GM23338 (cell line): ENCODE measurements at regions not wholly inside any gene's neighbourhood (a gene's known extent, or its start where the extent isn't known, plus 50 kb on each side); places are given as distances from the start of the nearest gene placed in this dataset.

Experiments used
- ATAC-seq: fragments of 200-7000 bp; cut with Tn5 transposase; 3 replicates; pipeline ENCODE4 v1.9.1; 2020
- DNase-seq: peaks from one replicate; pipeline ENCODE4 v3.0.0-alpha.2; 2015; ENCODE audit warnings: low spot score
- H2AFZ ChIP-seq: fragments of 200-600 bp; sonication (generic); 2 replicates; pipeline ENCODE4 v1.8.0; 2016; ENCODE audit warnings: antibody characterized with exemption, mild to moderate bottlenecking, moderate library complexity
- H3F3A ChIP-seq: fragments of 200-600 bp; sonication (generic); replicated peaks from 2 replicates; pipeline ENCODE4 v1.8.0; 2017; ENCODE audit warnings: antibody characterized with exemption, mixed run types, low read depth
- H3K27ac ChIP-seq: fragments of 200-600 bp; sonication (generic); 2 replicates; pipeline ENCODE4 v1.6.1; 2016; ENCODE audit warnings: low read depth
- H3K27me3 ChIP-seq: fragments of 200-600 bp; sonication (generic); 2 replicates; pipeline ENCODE4 v1.8.0; 2016; ENCODE audit warnings: mild to moderate bottlenecking, mixed run types, moderate library complexity; ENCODE audit not compliant: insufficient read depth
- H3K36me3 ChIP-seq: fragments of 200-600 bp; sonication (generic); 2 replicates; pipeline ENCODE4 v1.8.0; 2016; ENCODE audit warnings: mild to moderate bottlenecking; ENCODE audit not compliant: insufficient read depth
- H3K4me1 ChIP-seq: fragments of 200-600 bp; sonication (generic); 2 replicates; pipeline ENCODE4 v1.8.0; 2016; ENCODE audit warnings: mild to moderate bottlenecking, moderate library complexity; ENCODE audit not compliant: insufficient read depth
- H3K4me2 ChIP-seq: fragments of 200-600 bp; sonication (generic); 2 replicates; pipeline ENCODE4 v1.7.1; 2017; ENCODE audit warnings: mixed run types
- H3K4me3 ChIP-seq: fragments of 200-600 bp; sonication (generic); 2 replicates; pipeline ENCODE4 v1.6.1; 2016; ENCODE audit warnings: mixed run types
- H3K79me2 ChIP-seq: fragments of 200-600 bp; sonication (generic); replicated peaks from 2 replicates; pipeline ENCODE4 v1.8.0; 2017; ENCODE audit warnings: mild to moderate bottlenecking; ENCODE audit not compliant: insufficient read depth
- H3K9me2 ChIP-seq: fragments of 200-600 bp; sonication (generic); 2 replicates; pipeline ENCODE4 v1.8.0; 2017; ENCODE audit not compliant: insufficient read depth
- H4K20me1 ChIP-seq: fragments of 200-600 bp; sonication (generic); replicated peaks from 2 replicates; pipeline ENCODE4 v1.8.0; 2017; ENCODE audit warnings: mild to moderate bottlenecking; ENCODE audit not compliant: insufficient read depth
- H3K27ac Mint-ChIP-seq: 2 replicates; pipeline ENCODE4 v1.8.0; 2020; ENCODE audit warnings: inconsistent platforms, mild to moderate bottlenecking, moderate library complexity, mixed read lengths
- H3K27me3 Mint-ChIP-seq: 3 replicates; pipeline ENCODE4 v1.8.0; 2022; ENCODE audit warnings: low read depth, mild to moderate bottlenecking, moderate library complexity, mixed read lengths, inconsistent platforms; ENCODE audit not compliant: insufficient read depth, poor library complexity
- H3K36me3 Mint-ChIP-seq: 3 replicates; pipeline ENCODE4 v1.8.0; 2021; ENCODE audit warnings: low read depth, mild to moderate bottlenecking, inconsistent platforms, moderate library complexity, mixed read lengths
- H3K4me1 Mint-ChIP-seq: 3 replicates; pipeline ENCODE4 v1.8.0; 2020; ENCODE audit warnings: mild to moderate bottlenecking, inconsistent platforms, mixed read lengths
- H3K4me3 Mint-ChIP-seq: 3 replicates; pipeline ENCODE4 v1.8.0; 2021; ENCODE audit warnings: moderate library complexity, mild to moderate bottlenecking, inconsistent platforms, mixed read lengths
- H3K9me3 Mint-ChIP-seq: 3 replicates; pipeline ENCODE4 v1.8.0; 2020; ENCODE audit warnings: moderate library complexity, mild to moderate bottlenecking, inconsistent platforms, mixed read lengths
- CREB1 ChIP-seq: fragments of 250-450 bp; sonication (Bioruptor Pico); IDR thresholded peaks from 2 replicates; pipeline ENCODE4 v1.5.0; 2020; ENCODE audit warnings: low read depth, mild to moderate bottlenecking, moderate library complexity
- CTCF ChIP-seq, 2 experiments: fragments of 200-600 bp in 1 of 2; sonication (generic) in 1 of 2; conservative IDR thresholded peaks; 2 replicates each; pipeline versions ENCODE4 v1.5.1 to v1.6.1; 2016 to 2017; ENCODE audit warnings: antibody characterized with exemption in 2 of 2, low read depth in 2 of 2, mild to moderate bottlenecking in 2 of 2, moderate library complexity in 1 of 2
- EZH2 ChIP-seq: fragments of 200-600 bp; sonication (generic); IDR thresholded peaks from one replicate; pipeline ENCODE4 v1.8.0; 2017; ENCODE audit warnings: antibody characterized with exemption, mild to moderate bottlenecking, low read depth; ENCODE audit not compliant: unreplicated experiment
- EZH2phosphoT487 ChIP-seq: fragments of 200-600 bp; sonication (generic); IDR thresholded peaks from one replicate; pipeline ENCODE4 v1.8.1; 2018; ENCODE audit warnings: antibody characterized with exemption; ENCODE audit not compliant: unreplicated experiment
- JUNB ChIP-seq: IDR thresholded peaks from one replicate; pipeline ENCODE4 v1.6.1; 2016; ENCODE audit warnings: antibody characterized with exemption; ENCODE audit not compliant: unreplicated experiment
- POLR2AphosphoS5 ChIP-seq: IDR thresholded peaks from 2 replicates; pipeline ENCODE4 v1.6.1; 2016; ENCODE audit warnings: antibody characterized with exemption, low read depth
- STAT1 ChIP-seq: IDR thresholded peaks from one replicate; pipeline ENCODE4 v1.6.1; 2016; ENCODE audit warnings: antibody characterized with exemption; ENCODE audit not compliant: unreplicated experiment
- ZNF114 ChIP-seq: fragments of 250-450 bp; sonication (Bioruptor Pico); IDR thresholded peaks from 2 replicates; pipeline ENCODE4 v1.5.0; 2020; ENCODE audit warnings: mild to moderate bottlenecking, moderate library complexity
- ZNF331 ChIP-seq: fragments of 250-450 bp; sonication (Bioruptor Pico); IDR thresholded peaks from 2 replicates; pipeline ENCODE4 v1.5.0; 2020; ENCODE audit warnings: low read depth, mild to moderate bottlenecking, moderate library complexity
- ZNF462 ChIP-seq: fragments of 250-450 bp; sonication (Bioruptor Pico); IDR thresholded peaks from 2 replicates; pipeline ENCODE4 v1.5.0; 2020; ENCODE audit warnings: mild to moderate bottlenecking, moderate library complexity

- Histone ChIP-seq H3K36me3 (no peaks in the 10 kb centered on the region; the same call in 1 of the 2 replicates), H3F3A (no peaks in the 10 kb centered on the region), H3K4me3 (no peak overlapping the region), H2AFZ (no peak overlapping the region), H3K4me2 (no peak overlapping the region), H4K20me1 (no peaks in the 10 kb centered on the region), H3K27ac (no peak overlapping the region), H3K4me1 (no peaks in the 10 kb centered on the region), H3K79me2 (no peaks in the 10 kb centered on the region), H3K9me2 (peaks cover 13% of the 10 kb centered on the region; the same call in 1 of the 2 replicates), H3K27me3 (no peaks in the 10 kb centered on the region)
- DNase-seq (no peak), ATAC-seq (no peak)
- Mint-ChIP-seq H3K9me3 (peaks cover 61% of the 10 kb centered on the region), H3K36me3 (peaks cover 72% of the 10 kb centered on the region), H3K27ac (no peak overlapping the region), H3K27me3 (no peaks in the 10 kb centered on the region), H3K4me3 (no peak overlapping the region), H3K4me1 (no peaks in the 10 kb centered on the region; the same call in 2 of the 3 replicates)
- TF ChIP-seq EZH2, result no peak
- TF ChIP-seq EZH2phosphoT487, result no peak
- no peak for TF ChIP-seq STAT1
- no peak for TF ChIP-seq ZNF114 (CRISPR knock-in tag)
- TF ChIP-seq JUNB, result no peak
- no peak for TF ChIP-seq CTCF (conservative IDR thresholded peaks at IDR 0.05; ENCODE audit: low read depth in 2 of 2)
- TF ChIP-seq POLR2AphosphoS5, result no peak
- no peak for TF ChIP-seq ZNF462 (CRISPR knock-in tag)
- no peak for TF ChIP-seq ZNF331 (CRISPR knock-in tag)
- no peak for TF ChIP-seq CREB1 (CRISPR knock-in tag)
These were observed 1061.3 kb upstream of the COX7C start for GRCh38 chr5:85556464-85556863.
